ENCODE measurements at regions not wholly inside any gene's neighbourhood (a gene's known extent, or its start where the extent isn't known, plus 50 kb on each side); places are given as distances from the start of the nearest gene placed in this dataset.

DNA sequence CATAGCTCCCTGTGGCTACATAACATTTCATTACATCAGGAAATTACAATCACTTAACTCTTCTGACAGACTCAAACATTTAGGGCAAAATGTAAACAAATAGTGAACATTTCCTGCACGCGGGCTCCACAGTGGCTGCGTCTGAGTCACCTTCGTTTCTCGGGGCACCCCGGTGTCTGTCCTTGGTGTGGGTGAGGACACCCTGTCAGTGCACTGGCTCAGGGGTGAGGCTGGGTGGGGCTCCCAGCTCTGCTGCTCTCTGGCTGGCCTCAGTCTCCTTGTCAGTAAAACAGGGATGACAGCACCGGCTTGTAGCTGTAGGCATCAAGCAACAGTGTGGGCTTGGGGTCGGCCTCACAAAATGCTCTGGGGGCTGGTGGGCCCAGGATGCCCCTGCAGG lies 237.1 kb upstream of the SHH start:
- TF ChIP-seq, protein P1, sequence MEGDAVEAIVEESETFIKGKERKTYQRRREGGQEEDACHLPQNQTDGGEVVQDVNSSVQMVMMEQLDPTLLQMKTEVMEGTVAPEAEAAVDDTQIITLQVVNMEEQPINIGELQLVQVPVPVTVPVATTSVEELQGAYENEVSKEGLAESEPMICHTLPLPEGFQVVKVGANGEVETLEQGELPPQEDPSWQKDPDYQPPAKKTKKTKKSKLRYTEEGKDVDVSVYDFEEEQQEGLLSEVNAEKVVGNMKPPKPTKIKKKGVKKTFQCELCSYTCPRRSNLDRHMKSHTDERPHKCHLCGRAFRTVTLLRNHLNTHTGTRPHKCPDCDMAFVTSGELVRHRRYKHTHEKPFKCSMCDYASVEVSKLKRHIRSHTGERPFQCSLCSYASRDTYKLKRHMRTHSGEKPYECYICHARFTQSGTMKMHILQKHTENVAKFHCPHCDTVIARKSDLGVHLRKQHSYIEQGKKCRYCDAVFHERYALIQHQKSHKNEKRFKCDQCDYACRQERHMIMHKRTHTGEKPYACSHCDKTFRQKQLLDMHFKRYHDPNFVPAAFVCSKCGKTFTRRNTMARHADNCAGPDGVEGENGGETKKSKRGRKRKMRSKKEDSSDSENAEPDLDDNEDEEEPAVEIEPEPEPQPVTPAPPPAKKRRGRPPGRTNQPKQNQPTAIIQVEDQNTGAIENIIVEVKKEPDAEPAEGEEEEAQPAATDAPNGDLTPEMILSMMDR (IDR thresholded peaks at IDR 0.05; ENCODE audit: insufficient read depth, low read depth, low read length) = no peak
- no peak for TF ChIP-seq EZH2 (IDR thresholded peaks at IDR 0.05; ENCODE audit: insufficient read depth, low read length)
